Naive thymus-derived CD4-positive, alpha-beta T cell (primary cell): ENCODE measurements at regions not wholly inside any gene's neighbourhood (a gene's known extent, or its start where the extent isn't known, plus 50 kb on each side); places are given as distances from the start of the nearest gene placed in this dataset.

Source experiments
- ATAC-seq: fragments of 150-1000 bp; cut with Tn5 transposase; 2 replicates; pipeline ENCODE4 v1.10.0; 2021; ENCODE audit warnings: mild to moderate bottlenecking, moderate library complexity
- CTCF ChIA-PET: fragments of 350-600 bp; sonication (Branson Sonifier 250); formaldehyde crosslinking; loops from one replicate; lab custom pipeline; 2021; ENCODE audit warnings: antibody characterized with exemption; lab: Charles Lee
- POLR2A ChIA-PET: fragments of 350-600 bp; sonication (Branson Sonifier 250); formaldehyde crosslinking; loops from one replicate; lab custom pipeline; 2021; ENCODE audit warnings: antibody characterized with exemption, inconsistent platforms; lab: Charles Lee
- DNase-seq, 9 donors: peaks; one replicate each; pipeline versions ENCODE4 v3.0.0 to v3.0.0-alpha.2; 2020 to 2022; ENCODE audit warnings: mixed read lengths in 1 of 9
- H3K27ac ChIP-seq: one replicate; pipeline ENCODE4 v1.7.0; 2013; ENCODE audit warnings: mild to moderate bottlenecking, low read depth, low read length, moderate library complexity
- H3K27me3 ChIP-seq, 2 donors: one replicate each; pipeline ENCODE4 v1.7.0; 2013; ENCODE audit warnings: low read length in 2 of 2, mild to moderate bottlenecking in 2 of 2, moderate library complexity in 2 of 2; ENCODE audit not compliant: control insufficient read depth in 2 of 2, insufficient read depth in 2 of 2
- H3K36me3 ChIP-seq, 3 experiments: 1 replicate in 2 of 3; 2 replicates in 1 of 3; pipeline ENCODE4 v1.7.0; 2013; ENCODE audit warnings: low read length in 3 of 3, mild to moderate bottlenecking in 3 of 3, moderate library complexity in 1 of 3; ENCODE audit not compliant: insufficient read depth in 3 of 3, control insufficient read depth in 2 of 3
- H3K4me1 ChIP-seq, 2 donors: one replicate each; pipeline ENCODE4 v1.7.0; 2013; ENCODE audit warnings: low read length in 2 of 2, mild to moderate bottlenecking in 2 of 2, moderate library complexity in 1 of 2; ENCODE audit not compliant: control insufficient read depth in 2 of 2, insufficient read depth in 2 of 2
- H3K4me3 ChIP-seq: 2 replicates; pipeline ENCODE4 v1.7.0; 2013; ENCODE audit warnings: mild to moderate bottlenecking, low read length
- H3K9me3 ChIP-seq, 3 experiments: 1 replicate in 2 of 3; 2 replicates in 1 of 3; pipeline ENCODE4 v1.7.0; 2013; ENCODE audit warnings: low read length in 3 of 3; ENCODE audit not compliant: control insufficient read depth in 2 of 3
- H3K27ac Mint-ChIP-seq, 9 donors: one replicate each; pipeline ENCODE4 v1.8.0; 2020 to 2022; ENCODE audit warnings: mixed read lengths in 9 of 9, mild to moderate bottlenecking in 8 of 9, moderate library complexity in 5 of 9, inconsistent platforms in 2 of 9
- H3K27me3 Mint-ChIP-seq, 5 donors: one replicate each; pipeline ENCODE4 v1.8.0; 2021 to 2022; ENCODE audit warnings: mixed read lengths in 5 of 5, mild to moderate bottlenecking in 1 of 5
- H3K36me3 Mint-ChIP-seq, 5 donors: one replicate each; pipeline ENCODE4 v1.8.0; 2020 to 2022; ENCODE audit warnings: mixed read lengths in 5 of 5, mild to moderate bottlenecking in 3 of 5, inconsistent platforms in 1 of 5
- H3K4me1 Mint-ChIP-seq, 7 donors: one replicate each; pipeline ENCODE4 v1.8.0; 2020 to 2022; ENCODE audit warnings: mixed read lengths in 7 of 7, mild to moderate bottlenecking in 3 of 7, inconsistent platforms in 1 of 7
- H3K4me3 Mint-ChIP-seq, 10 donors: one replicate each; pipeline ENCODE4 v1.8.0; 2020 to 2022; ENCODE audit warnings: mild to moderate bottlenecking in 10 of 10, mixed read lengths in 10 of 10, moderate library complexity in 6 of 10, inconsistent platforms in 2 of 10
- H3K9me3 Mint-ChIP-seq, 11 donors: one replicate each; pipeline ENCODE4 v1.8.0; 2020 to 2022; ENCODE audit warnings: mixed read lengths in 11 of 11, mild to moderate bottlenecking in 4 of 11, inconsistent platforms in 1 of 11, moderate library complexity in 1 of 11
- intact Hi-C, 2 donors: fragments of 100-400 bp; cut with micrococcal nuclease; formaldehyde crosslinking; loops; one replicate each; pipeline ENCODE4 v1.15.1; 2023

GRCh38 chr2:228956701-228957474 lies 314.2 kb downstream of the PID1 start:
- intact Hi-C loops, result no loop called here
- Mint-ChIP-seq H3K4me1 (no peaks in the 10 kb centered on the region), H3K27me3 (no peaks in the 10 kb centered on the region), H3K36me3 (no peaks in the 10 kb centered on the region), H3K9me3 (peaks cover 0 to 25% (median 13%) of the 10 kb centered on the region in 11 donors), H3K4me3 (no peak overlapping the region), H3K27ac (no peak overlapping the region)
- no peak for DNase-seq
- H3K27me3 ChIP-seq, result no peaks in the 10 kb centered on the region
- ATAC-seq, result no peak
- H3K36me3 ChIP-seq, result no peaks in the 10 kb centered on the region
- no peaks in the 10 kb centered on the region for H3K4me1 ChIP-seq
- H3K4me3 ChIP-seq, result no peak overlapping the region
- ChIA-PET CTCF (no interaction called here), POLR2A (no interaction called here)
- H3K9me3 ChIP-seq, result no peaks in the 10 kb centered on the region
- H3K27ac ChIP-seq, result no peak overlapping the region

GRCh38 chr2:228949831-228950230 lies 321.3 kb downstream of the PID1 start:
- H3K27me3 Mint-ChIP-seq, result no peaks in the 10 kb centered on the region
- H3K9me3 Mint-ChIP-seq, result peaks cover 2 to 13% (median 5%) of the 10 kb centered on the region in 11 donors
- intact Hi-C loops, result no loop called here
- H3K4me3 Mint-ChIP-seq, result no peak overlapping the region
- no peaks in the 10 kb centered on the region for H3K4me1 ChIP-seq
- H3K27ac Mint-ChIP-seq, result no peak overlapping the region
- H3K36me3 ChIP-seq, result no peaks in the 10 kb centered on the region
- no peaks in the 10 kb centered on the region for H3K27me3 ChIP-seq
- H3K4me1 Mint-ChIP-seq, result no peaks in the 10 kb centered on the region
- no peak overlapping the region for H3K4me3 ChIP-seq
- H3K27ac ChIP-seq, result no peak overlapping the region
- POLR2A ChIA-PET, result no interaction called here
- ATAC-seq (no peak), DNase-seq (no peak)
- H3K36me3 Mint-ChIP-seq, result no peaks in the 10 kb centered on the region
- no peaks in the 10 kb centered on the region for H3K9me3 ChIP-seq
- CTCF ChIA-PET, result no interaction called here

- intact Hi-C loops, result no loop called here
- Histone ChIP-seq H3K9me3 (no peaks in the 10 kb centered on the region), H3K27me3 (no peaks in the 10 kb centered on the region), H3K4me3 (no peak overlapping the region), H3K4me1 (no peaks in the 10 kb centered on the region), H3K36me3 (no peaks in the 10 kb centered on the region), H3K27ac (no peak overlapping the region)
- H3K4me1 Mint-ChIP-seq, result no peaks in the 10 kb centered on the region
- peaks cover 2 to 13% (median 9%) of the 10 kb centered on the region in 11 donors for H3K9me3 Mint-ChIP-seq
- H3K27me3 Mint-ChIP-seq, result no peaks in the 10 kb centered on the region
- ATAC-seq (no peak), DNase-seq (no peak)
- H3K27ac Mint-ChIP-seq, result no peak overlapping the region
- ChIA-PET CTCF (no interaction called here), POLR2A (no interaction called here)
- H3K4me3 Mint-ChIP-seq, result no peak overlapping the region
- H3K36me3 Mint-ChIP-seq, result no peaks in the 10 kb centered on the region
These were observed 325.4 kb downstream of the PID1 start for GRCh38 chr2:228945710-228946109.

DNA sequence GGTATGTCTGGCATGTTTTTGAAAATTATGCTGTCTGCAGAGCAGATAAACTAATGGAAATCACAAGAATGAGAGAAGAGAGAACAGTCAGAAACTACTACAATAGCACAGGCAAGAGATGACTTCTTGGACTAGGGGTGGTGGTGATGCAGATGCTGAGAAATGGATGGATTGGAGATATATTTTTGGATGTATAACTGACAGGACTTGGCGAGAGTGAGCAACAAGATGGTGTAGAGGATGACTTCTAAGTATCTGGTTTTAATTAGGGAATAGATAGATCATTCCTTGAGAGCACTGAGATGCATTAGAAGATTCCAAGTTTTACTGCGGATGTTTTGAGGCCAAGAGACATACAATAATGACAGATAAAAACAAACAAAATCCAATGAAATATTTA lies 328.2 kb downstream of the PID1 start:
- no peak for DNase-seq
- H3K27ac Mint-ChIP-seq, result no peak overlapping the region
- intact Hi-C loops, result no loop called here
- H3K4me3 Mint-ChIP-seq, result no peak overlapping the region
- no peak overlapping the region for H3K4me3 ChIP-seq
- no peaks in the 10 kb centered on the region for H3K4me1 Mint-ChIP-seq
- no peaks in the 10 kb centered on the region for H3K4me1 ChIP-seq
- H3K27me3 Mint-ChIP-seq, result no peaks in the 10 kb centered on the region
- no peaks in the 10 kb centered on the region for H3K36me3 Mint-ChIP-seq
- H3K9me3 ChIP-seq, result no peaks in the 10 kb centered on the region
- ATAC-seq, result no peak
- ChIA-PET POLR2A (no interaction called here), CTCF (no interaction called here)
- H3K27ac ChIP-seq, result no peak overlapping the region
- H3K27me3 ChIP-seq, result no peaks in the 10 kb centered on the region
- peaks cover 2 to 13% (median 9%) of the 10 kb centered on the region in 11 donors for H3K9me3 Mint-ChIP-seq
- no peaks in the 10 kb centered on the region for H3K36me3 ChIP-seq

- DNase-seq (no peak), ATAC-seq (no peak)
- no peaks in the 10 kb centered on the region for H3K4me1 ChIP-seq
- Mint-ChIP-seq H3K27me3 (no peaks in the 10 kb centered on the region), H3K27ac (no peak overlapping the region), H3K4me3 (no peak overlapping the region), H3K4me1 (no peaks in the 10 kb centered on the region), H3K36me3 (no peaks in the 10 kb centered on the region), H3K9me3 (peaks cover 6 to 28% (median 12%) of the 10 kb centered on the region in 11 donors)
- no peaks in the 10 kb centered on the region for H3K9me3 ChIP-seq
- ChIA-PET POLR2A (no interaction called here), CTCF (no interaction called here)
- no peak overlapping the region for H3K27ac ChIP-seq
- H3K27me3 ChIP-seq, result no peaks in the 10 kb centered on the region
- H3K4me3 ChIP-seq, result no peak overlapping the region
- H3K36me3 ChIP-seq, result no peaks in the 10 kb centered on the region
- intact Hi-C loops, result no loop called here
These were observed 332.5 kb downstream of the PID1 start for GRCh38 chr2:228938629-228939028.

GRCh38 chr2:228927028-228928010 lies 343.8 kb downstream of the PID1 start:
- intact Hi-C loops, result no loop called here
- Histone ChIP-seq H3K4me3 (no peak overlapping the region), H3K27ac (no peak overlapping the region), H3K4me1 (no peaks in the 10 kb centered on the region), H3K36me3 (no peaks in the 10 kb centered on the region), H3K9me3 (peaks cover 0 to 6% (median 0%) of the 10 kb centered on the region in 3 experiments), H3K27me3 (no peaks in the 10 kb centered on the region)
- no peak overlapping the region for H3K27ac Mint-ChIP-seq
- H3K4me1 Mint-ChIP-seq, result no peaks in the 10 kb centered on the region
- peaks cover 5 to 18% (median 13%) of the 10 kb centered on the region in 11 donors for H3K9me3 Mint-ChIP-seq
- no peaks in the 10 kb centered on the region for H3K27me3 Mint-ChIP-seq
- ChIA-PET POLR2A (no interaction called here), CTCF (no interaction called here)
- ATAC-seq (no peak), DNase-seq (no peak)
- H3K4me3 Mint-ChIP-seq, result no peak overlapping the region
- no peaks in the 10 kb centered on the region for H3K36me3 Mint-ChIP-seq
